ENCODE measurements at regions not wholly inside any gene's neighbourhood (a gene's known extent, or its start where the extent isn't known, plus 50 kb on each side); places are given as distances from the start of the nearest gene placed in this dataset.

GRCh38 chr10:4561296-4561695 is 264.7 kb upstream of the AKR1E2 start:
- no peak overlapping the region for H3K4me3 Mint-ChIP-seq
- H3K36me3 Mint-ChIP-seq (ENCODE audit: low read depth) = no peaks in the 10 kb centered on the region
- intact Hi-C loops (cut with micrococcal nuclease) = no loop called here
- ChIA-PET POLR2A (no interaction called here), CTCF (no interaction called here)
- ATAC-seq (ENCODE audit: low read depth) (no peak), DNase-seq (no peak)
- no peak for TF ChIP-seq CTCF (IDR thresholded peaks at IDR 0.05)
- no peaks in the 10 kb centered on the region for H3K4me1 Mint-ChIP-seq
- H3K9me3 Mint-ChIP-seq = peaks cover 4% of the 10 kb centered on the region
- no peak overlapping the region for H3K27ac Mint-ChIP-seq
- peaks cover 4% of the 10 kb centered on the region for H3K27me3 Mint-ChIP-seq

GRCh38 chr10:4557469-4557868 is 268.5 kb upstream of the AKR1E2 start:
- CTCF ChIA-PET = no interaction called here
- ATAC-seq (ENCODE audit: low read depth) = no peak
- DNase-seq = no peak
- H3K36me3 Mint-ChIP-seq (ENCODE audit: low read depth) = no peaks in the 10 kb centered on the region
- H3K27ac Mint-ChIP-seq = no peak overlapping the region
- intact Hi-C loops (cut with micrococcal nuclease) = no loop called here
- H3K27me3 Mint-ChIP-seq = peaks cover 3% of the 10 kb centered on the region
- POLR2A ChIA-PET = no interaction called here
- H3K4me3 Mint-ChIP-seq = no peak overlapping the region
- peaks cover 4% of the 10 kb centered on the region for H3K9me3 Mint-ChIP-seq
- TF ChIP-seq CTCF (IDR thresholded peaks at IDR 0.05) = no peak
- H3K4me1 Mint-ChIP-seq = no peaks in the 10 kb centered on the region

GRCh38 chr10:4556527-4556926 is 269.5 kb upstream of the AKR1E2 start:
- ATAC-seq (ENCODE audit: low read depth) = no peak
- no peak for DNase-seq
- H3K4me1 Mint-ChIP-seq = no peaks in the 10 kb centered on the region
- POLR2A ChIA-PET = no interaction called here
- TF ChIP-seq CTCF (IDR thresholded peaks at IDR 0.05) = no peak
- no peak overlapping the region for H3K27ac Mint-ChIP-seq
- intact Hi-C loops (cut with micrococcal nuclease) = no loop called here
- H3K27me3 Mint-ChIP-seq = peaks cover 3% of the 10 kb centered on the region
- H3K36me3 Mint-ChIP-seq (ENCODE audit: low read depth) = no peaks in the 10 kb centered on the region
- H3K9me3 Mint-ChIP-seq = peaks cover 4% of the 10 kb centered on the region
- CTCF ChIA-PET = no interaction called here
- no peak overlapping the region for H3K4me3 Mint-ChIP-seq

- Mint-ChIP-seq H3K4me1 (no peaks in the 10 kb centered on the region), H3K9me3 (peaks cover 4% of the 10 kb centered on the region), H3K27ac (no peak overlapping the region), H3K27me3 (peaks cover 3% of the 10 kb centered on the region), H3K36me3 (ENCODE audit: low read depth) (no peaks in the 10 kb centered on the region), H3K4me3 (no peak overlapping the region)
- DNase-seq (no peak), ATAC-seq (ENCODE audit: low read depth) (no peak)
- TF ChIP-seq CTCF (IDR thresholded peaks at IDR 0.05) = no peak
- intact Hi-C loops (cut with micrococcal nuclease) = no loop called here
- POLR2A ChIA-PET = no interaction called here
- CTCF ChIA-PET = no interaction called here
These were observed 270.1 kb upstream of the AKR1E2 start for GRCh38 chr10:4555920-4556319.

- Mint-ChIP-seq H3K27ac (no peak overlapping the region), H3K9me3 (no peaks in the 10 kb centered on the region), H3K27me3 (peaks cover 8% of the 10 kb centered on the region), H3K36me3 (ENCODE audit: low read depth) (no peaks in the 10 kb centered on the region), H3K4me3 (no peak overlapping the region), H3K4me1 (no peaks in the 10 kb centered on the region)
- POLR2A ChIA-PET = no interaction called here
- CTCF ChIA-PET = no interaction called here
- DNase-seq (no peak), ATAC-seq (ENCODE audit: low read depth) (no peak)
- TF ChIP-seq CTCF (IDR thresholded peaks at IDR 0.05) = no peak
- intact Hi-C loops (cut with micrococcal nuclease) = no loop called here
These were observed 276.8 kb upstream of the AKR1E2 start for GRCh38 chr10:4549139-4549653.
